ENCODE measurements at regions not wholly inside any gene's neighbourhood (a gene's known extent, or its start where the extent isn't known, plus 50 kb on each side); places are given as distances from the start of the nearest gene placed in this dataset.
"Not testable (repeated sequence)": the region's sequence is repeated elsewhere in the genome, so short reads cannot be mapped to it uniquely, and the experiment has no call there.

GRCh38 chrX:28472926-28473325 lies 114.3 kb upstream of the IL1RAPL1 start:
- no peak for DNase-seq (ENCODE audit: low read depth in 2 of 2)

- DNase-seq (ENCODE audit: low read depth in 2 of 2): no peak
Measured at GRCh38 chrX:28487818-28488217, 99.4 kb upstream of the IL1RAPL1 start.

GRCh38 chrX:28491322-28491721 lies 95.9 kb upstream of the IL1RAPL1 start:
- DNase-seq (ENCODE audit: low read depth in 2 of 2): no peak

- no peak for DNase-seq (ENCODE audit: low read depth in 2 of 2)
Measured at GRCh38 chrX:28491941-28492340, 95.3 kb upstream of the IL1RAPL1 start.

- DNase-seq (ENCODE audit: low read depth in 2 of 2): peak in 1 of 2 donors; percentile 34
Measured at GRCh38 chrX:28498658-28499057, 88.6 kb upstream of the IL1RAPL1 start.

GRCh38 chrX:28502667-28503066 lies 84.6 kb upstream of the IL1RAPL1 start:
- DNase-seq (ENCODE audit: low read depth in 2 of 2): not testable (repeated sequence)

GRCh38 chrX:28507650-28508049 lies 79.6 kb upstream of the IL1RAPL1 start:
- DNase-seq (ENCODE audit: low read depth in 2 of 2): not testable (repeated sequence)

- no peak for DNase-seq (ENCODE audit: low read depth in 2 of 2)
Measured at GRCh38 chrX:28520786-28521185, 66.5 kb upstream of the IL1RAPL1 start.

- DNase-seq (ENCODE audit: low read depth in 2 of 2): not testable (repeated sequence)
Measured at GRCh38 chrX:28528354-28528753, 58.9 kb upstream of the IL1RAPL1 start.
